Loucy (cell line): ENCODE measurements at regions not wholly inside any gene's neighbourhood (a gene's known extent, or its start where the extent isn't known, plus 50 kb on each side); places are given as distances from the start of the nearest gene placed in this dataset.
"Not testable (repeated sequence)": the region's sequence is repeated elsewhere in the genome, so short reads cannot be mapped to it uniquely, and the experiment has no call there.

Experiments used
- EZH2phosphoT487 ChIP-seq: fragments of 200-600 bp; IDR thresholded peaks from 2 replicates; pipeline ENCODE4 v1.6.1; 2018; ENCODE audit warnings: antibody characterized with exemption, mild to moderate bottlenecking, moderate library complexity, borderline replicate concordance
- TF ChIP-seq, protein P1 (sequence below): fragments of 200-600 bp; sonication (generic); conservative IDR thresholded peaks from 2 replicates; pipeline ENCODE4 v1.5.1; 2014; ENCODE audit warnings: mild to moderate bottlenecking, antibody characterized with exemption, low read length

DNA sequence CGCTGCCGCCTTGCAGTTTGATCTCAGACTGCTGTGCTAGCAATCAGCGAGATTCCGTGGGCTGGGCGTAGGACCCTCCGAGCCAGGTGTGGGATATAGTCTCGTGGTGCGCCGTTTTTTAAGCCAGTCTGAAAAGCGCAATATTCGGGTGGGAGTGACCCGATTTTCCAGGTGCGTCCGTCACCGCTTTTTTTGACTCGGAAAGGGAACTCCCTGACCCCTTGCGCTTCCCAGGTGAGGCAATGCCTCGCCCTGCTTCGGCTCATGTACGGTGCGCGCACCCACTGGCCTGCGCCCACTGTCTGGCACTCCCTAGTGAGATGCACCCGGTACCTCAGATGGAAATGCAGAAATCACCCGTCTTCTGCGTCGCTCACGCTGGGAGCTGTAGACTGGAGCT, 512.1 kb upstream of the GRID2 start:
- TF ChIP-seq, protein P1, sequence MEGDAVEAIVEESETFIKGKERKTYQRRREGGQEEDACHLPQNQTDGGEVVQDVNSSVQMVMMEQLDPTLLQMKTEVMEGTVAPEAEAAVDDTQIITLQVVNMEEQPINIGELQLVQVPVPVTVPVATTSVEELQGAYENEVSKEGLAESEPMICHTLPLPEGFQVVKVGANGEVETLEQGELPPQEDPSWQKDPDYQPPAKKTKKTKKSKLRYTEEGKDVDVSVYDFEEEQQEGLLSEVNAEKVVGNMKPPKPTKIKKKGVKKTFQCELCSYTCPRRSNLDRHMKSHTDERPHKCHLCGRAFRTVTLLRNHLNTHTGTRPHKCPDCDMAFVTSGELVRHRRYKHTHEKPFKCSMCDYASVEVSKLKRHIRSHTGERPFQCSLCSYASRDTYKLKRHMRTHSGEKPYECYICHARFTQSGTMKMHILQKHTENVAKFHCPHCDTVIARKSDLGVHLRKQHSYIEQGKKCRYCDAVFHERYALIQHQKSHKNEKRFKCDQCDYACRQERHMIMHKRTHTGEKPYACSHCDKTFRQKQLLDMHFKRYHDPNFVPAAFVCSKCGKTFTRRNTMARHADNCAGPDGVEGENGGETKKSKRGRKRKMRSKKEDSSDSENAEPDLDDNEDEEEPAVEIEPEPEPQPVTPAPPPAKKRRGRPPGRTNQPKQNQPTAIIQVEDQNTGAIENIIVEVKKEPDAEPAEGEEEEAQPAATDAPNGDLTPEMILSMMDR: not testable (repeated sequence)
- TF ChIP-seq EZH2phosphoT487: not testable (repeated sequence)
